HG03442 (cell line): ENCODE measurements at regions not wholly inside any gene's neighbourhood (a gene's known extent, or its start where the extent isn't known, plus 50 kb on each side); places are given as distances from the start of the nearest gene placed in this dataset.

Experiments
- ATAC-seq: cut with Tn5 transposase; IDR thresholded peaks from one replicate; pipeline ENCODE4 v1.9.1; 2021; ENCODE audit warnings: mild to moderate bottlenecking, moderate library complexity; ENCODE audit not compliant: unreplicated experiment

DNA sequence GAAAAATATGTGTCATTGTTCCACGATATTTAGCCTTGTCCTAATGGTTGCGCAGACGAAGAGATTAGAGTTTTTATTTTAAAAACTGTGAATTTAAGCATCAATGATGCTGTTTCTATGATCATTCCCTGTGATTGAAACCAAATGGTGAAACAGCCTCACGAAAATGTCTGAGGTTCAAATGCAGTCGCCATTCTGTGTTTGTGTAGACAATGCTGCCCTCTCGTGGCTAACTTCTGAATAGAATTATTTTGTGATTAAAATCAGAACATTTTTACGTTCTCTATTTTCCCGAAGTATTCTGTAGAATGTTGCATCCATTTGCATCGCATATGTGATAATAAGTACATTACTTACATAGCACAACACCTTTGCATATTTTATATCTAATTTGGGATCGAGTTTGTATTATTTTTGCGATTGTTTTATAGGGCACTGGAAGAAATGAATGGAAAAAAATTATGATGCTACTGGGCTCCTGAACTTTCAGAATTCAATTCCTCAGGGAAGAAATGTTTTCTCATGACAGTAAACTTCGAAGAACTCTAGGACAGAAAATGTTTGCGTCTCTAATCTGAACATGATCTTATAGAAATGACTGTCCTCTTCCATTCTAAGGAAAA, 54.8 kb upstream of the CREB1 start:
- no peak for ATAC-seq

DNA sequence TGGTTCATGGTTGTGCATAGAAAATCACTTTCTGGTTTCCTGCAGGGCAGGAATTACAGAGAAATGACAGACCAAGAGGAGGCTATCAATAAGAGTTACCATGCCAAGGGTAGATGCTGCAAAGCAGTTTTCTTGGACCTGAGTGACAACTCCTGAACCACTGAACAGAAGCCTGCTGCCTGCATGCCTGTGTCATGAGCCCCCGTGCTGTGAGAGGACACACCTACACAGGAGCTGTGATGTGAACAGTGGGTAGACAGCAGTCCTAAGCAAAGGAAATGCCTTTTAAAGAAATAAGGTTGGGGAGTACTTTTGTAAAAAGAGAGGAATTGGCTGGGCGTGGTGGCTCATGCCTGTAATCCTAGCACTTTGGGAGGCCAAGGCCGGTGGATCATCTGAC, 54.2 kb upstream of the CREB1 start:
- ATAC-seq, result no peak

DNA sequence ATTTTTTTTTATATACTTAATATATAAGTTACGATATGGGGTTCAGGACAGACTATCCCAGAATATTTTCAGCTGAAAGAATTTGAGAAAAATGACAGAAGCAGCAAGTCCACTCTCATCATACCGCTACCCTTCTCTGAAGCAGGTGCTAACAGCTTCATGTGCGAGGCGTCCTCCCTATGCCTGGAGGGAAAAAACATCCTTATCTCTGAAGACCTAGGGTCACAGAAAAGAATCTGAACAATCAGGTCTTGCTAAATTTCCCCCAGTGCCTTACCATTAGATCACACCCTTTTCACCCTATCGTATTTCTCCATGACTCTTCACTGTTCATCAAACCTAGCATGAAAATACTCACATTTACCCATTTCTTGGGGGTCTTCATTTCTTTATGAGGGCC, 51.9 kb upstream of the CREB1 start:
- no peak for ATAC-seq

DNA sequence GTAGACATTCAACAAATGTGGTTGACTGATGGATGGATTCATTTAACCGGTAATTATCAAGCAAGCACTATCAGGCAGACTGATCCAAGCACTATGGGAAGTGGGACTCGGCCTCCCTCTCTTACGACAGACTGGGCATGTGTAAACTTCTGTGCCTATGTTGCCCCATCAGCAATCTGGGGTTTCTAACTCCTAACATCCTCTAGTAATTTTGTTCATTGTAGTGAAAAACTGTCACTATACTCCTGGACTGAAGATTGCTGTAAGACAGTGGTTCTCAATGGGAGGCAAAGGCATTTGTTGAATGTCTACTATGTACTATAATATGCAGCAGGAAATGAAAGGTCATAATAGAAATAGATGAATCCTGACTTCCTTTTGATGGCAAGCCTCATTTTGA, 51.2 kb upstream of the CREB1 start:
- ATAC-seq, result no peak

DNA sequence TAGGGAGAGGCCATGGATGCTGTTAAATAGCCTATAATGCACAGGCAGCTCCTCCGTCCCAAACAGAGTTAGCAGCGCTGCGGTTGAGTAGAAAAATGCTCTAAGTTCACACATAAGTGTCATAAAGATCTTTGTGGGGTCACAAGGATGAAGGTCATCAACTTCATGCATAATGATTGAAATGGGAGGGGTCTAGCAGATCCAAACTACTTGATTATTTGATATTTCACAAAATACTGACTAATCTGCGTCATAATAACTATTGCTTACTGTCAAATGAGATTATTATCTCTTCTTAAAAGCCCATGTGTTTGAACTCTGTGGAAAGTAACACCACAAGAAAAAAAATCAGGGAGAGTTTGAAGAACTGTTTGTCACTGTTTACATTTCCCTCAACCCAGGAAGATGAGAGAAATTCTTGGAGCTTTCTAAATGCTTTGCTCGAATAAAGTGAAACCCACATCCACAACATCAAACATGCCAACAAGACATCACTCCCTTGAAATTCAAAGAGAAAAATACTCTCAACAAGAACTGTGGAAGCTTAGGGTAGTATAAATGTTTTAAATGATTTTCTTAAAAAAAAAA, 50.5 kb upstream of the CREB1 start:
- ATAC-seq, result no peak
